ENCODE measurements at regions not wholly inside any gene's neighbourhood (a gene's known extent, or its start where the extent isn't known, plus 50 kb on each side); places are given as distances from the start of the nearest gene placed in this dataset.

GRCh38 chr5:59976342-59976741 lies 82.8 kb upstream of the PDE4D start:
- no peak overlapping the region for H3K4me3 ChIP-seq (ENCODE audit: low read length)
- no peak for TF ChIP-seq CTCF (conservative IDR thresholded peaks at IDR 0.05; ENCODE audit: low read length)
- DNase-seq (ENCODE audit: low read depth), result no peak

GRCh38 chr5:59972043-59972442 lies 78.5 kb upstream of the PDE4D start:
- DNase-seq (ENCODE audit: low read depth), result no peak
- no peak for TF ChIP-seq CTCF (conservative IDR thresholded peaks at IDR 0.05; ENCODE audit: low read length)
- no peak overlapping the region for H3K4me3 ChIP-seq (ENCODE audit: low read length)

- no peak overlapping the region for H3K4me3 ChIP-seq (ENCODE audit: low read length)
- TF ChIP-seq CTCF (conservative IDR thresholded peaks at IDR 0.05; ENCODE audit: low read length), result no peak
- DNase-seq (ENCODE audit: low read depth), result no peak
These were observed 65.8 kb upstream of the PDE4D start for GRCh38 chr5:59959330-59959729.

- TF ChIP-seq CTCF (conservative IDR thresholded peaks at IDR 0.05; ENCODE audit: low read length), result no peak
- H3K4me3 ChIP-seq (ENCODE audit: low read length), result no peak overlapping the region
- DNase-seq (ENCODE audit: low read depth), result peak; percentile 55
These were observed 62.7 kb upstream of the PDE4D start for GRCh38 chr5:59956130-59956783.

- no peak for DNase-seq (ENCODE audit: low read depth)
- TF ChIP-seq CTCF (conservative IDR thresholded peaks at IDR 0.05; ENCODE audit: low read length), result no peak
- no peak overlapping the region for H3K4me3 ChIP-seq (ENCODE audit: low read length)
These were observed 61.7 kb upstream of the PDE4D start for GRCh38 chr5:59955241-59955640.

- DNase-seq (ENCODE audit: low read depth), result no peak
- H3K4me3 ChIP-seq (ENCODE audit: low read length), result no peak overlapping the region
- no peak for TF ChIP-seq CTCF (conservative IDR thresholded peaks at IDR 0.05; ENCODE audit: low read length)
These were observed 50.1 kb upstream of the PDE4D start for GRCh38 chr5:59943452-59944113.

Measured in AG10803 (cell line).